ENCODE measurements at regions not wholly inside any gene's neighbourhood (a gene's known extent, or its start where the extent isn't known, plus 50 kb on each side); places are given as distances from the start of the nearest gene placed in this dataset.

DNA sequence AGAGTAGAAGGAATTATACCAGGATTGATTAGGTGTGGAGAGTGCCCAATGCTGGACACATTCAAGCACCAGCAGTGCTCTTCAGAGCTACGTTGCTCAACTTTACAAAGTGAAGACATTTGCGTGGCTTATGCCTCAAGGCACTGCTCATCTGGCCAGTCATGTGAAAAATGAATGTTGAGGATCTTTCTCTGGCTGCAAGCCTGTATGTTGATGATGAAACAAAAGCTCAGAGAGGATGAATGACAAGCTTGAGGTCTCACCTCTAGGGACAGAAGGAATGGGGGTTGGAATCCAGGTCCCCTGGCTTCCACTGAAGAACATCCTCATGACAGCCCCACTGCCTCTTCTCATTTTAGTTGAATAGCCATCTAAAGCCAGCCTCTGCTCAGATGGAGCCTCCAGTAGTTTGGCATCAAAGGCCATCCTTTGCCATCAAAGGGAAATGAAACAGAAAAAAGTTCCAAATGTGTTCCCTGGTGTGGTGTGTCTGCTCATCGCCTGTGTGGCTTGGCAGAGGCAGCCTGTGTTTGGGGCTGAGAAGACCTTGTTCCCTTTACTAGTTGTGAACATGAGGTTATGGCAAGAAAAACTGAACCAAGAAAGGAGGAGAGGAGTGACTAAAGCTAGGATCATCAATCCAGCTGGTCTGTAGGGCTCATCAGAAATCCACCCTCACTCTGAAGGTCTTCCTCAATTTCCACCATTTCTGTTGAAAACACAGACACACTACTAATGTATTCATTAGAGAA lies 114.0 kb upstream of the KL start:
- H3K79me2 ChIP-seq (ENCODE audit: insufficient read depth, low read length) = no peaks in the 10 kb centered on the region
- no CpG with 5 or more reads among the region's 3 CpGs for WGBS (ENCODE audit: extremely low coverage, insufficient read length, low lambda C conversion rate)
- no peaks in the 10 kb centered on the region; a peak in 1 of 7 replicates for H3K36me3 Mint-ChIP-seq (ENCODE audit: insufficient read depth in 1 of 3, low read depth in 3 of 3)
- no peak overlapping the region for H3K56ac ChIP-seq (ENCODE audit: insufficient read length, low read depth, low read length)
- H3K9me3 ChIP-seq (ENCODE audit: control insufficient read depth, low read depth, low read length) = no peaks in the 10 kb centered on the region
- H3K9me3 Mint-ChIP-seq = no peaks in the 10 kb centered on the region; a peak in 2 of 5 replicates
- no peak overlapping the region for H2AK5ac ChIP-seq (ENCODE audit: insufficient read length, low read length)
- H3K4me1 Mint-ChIP-seq = peaks cover 19 to 24% of the 10 kb centered on the region in 2 experiments
- no peak overlapping the region for H4K5ac ChIP-seq (ENCODE audit: insufficient read length, low read depth, low read length)
- H2AFZ ChIP-seq (ENCODE audit: low read length) = no peak overlapping the region
- H2BK120ac ChIP-seq (ENCODE audit: low read depth, low read length, poor library complexity, severe bottlenecking) = no peak overlapping the region
- H3K79me1 ChIP-seq (ENCODE audit: insufficient read depth, low read depth, low read length, poor library complexity, severe bottlenecking) = no peaks in the 10 kb centered on the region
- H3K4me2 ChIP-seq (ENCODE audit: insufficient read depth, insufficient read length, low read length) = no peak overlapping the region
- DNase-seq = no peak
- H2BK12ac ChIP-seq (ENCODE audit: insufficient read length, low read depth, low read length) = no peak overlapping the region
- H3K27ac ChIP-seq (ENCODE audit: insufficient read length, low read depth, low read length) = no peak overlapping the region
- no peak overlapping the region for H2BK15ac ChIP-seq (ENCODE audit: low read depth, low read length)
- H3K9ac ChIP-seq (ENCODE audit: extremely low read depth, insufficient read length, low read length) = no peak overlapping the region
- no peak overlapping the region for H3K23ac ChIP-seq (ENCODE audit: insufficient read length, low read depth, low read length)
- no peak overlapping the region; a peak in 1 of 5 replicates for H3K4me3 Mint-ChIP-seq
- no peak overlapping the region for H2BK5ac ChIP-seq (ENCODE audit: insufficient read length, low read length)
- H3K4ac ChIP-seq (ENCODE audit: low read depth, low read length) = no peak overlapping the region
- H3K18ac ChIP-seq (ENCODE audit: insufficient read length, low read depth, low read length) = no peak overlapping the region
- no peak overlapping the region for H3T11ph ChIP-seq (ENCODE audit: low read length)
- H3K27me3 ChIP-seq (ENCODE audit: insufficient read depth, low read length) = no peaks in the 10 kb centered on the region
- H3K27me3 Mint-ChIP-seq (ENCODE audit: low read depth) = no peaks in the 10 kb centered on the region; the same call in 1 of the 2 replicates
- TF ChIP-seq, protein P1, sequence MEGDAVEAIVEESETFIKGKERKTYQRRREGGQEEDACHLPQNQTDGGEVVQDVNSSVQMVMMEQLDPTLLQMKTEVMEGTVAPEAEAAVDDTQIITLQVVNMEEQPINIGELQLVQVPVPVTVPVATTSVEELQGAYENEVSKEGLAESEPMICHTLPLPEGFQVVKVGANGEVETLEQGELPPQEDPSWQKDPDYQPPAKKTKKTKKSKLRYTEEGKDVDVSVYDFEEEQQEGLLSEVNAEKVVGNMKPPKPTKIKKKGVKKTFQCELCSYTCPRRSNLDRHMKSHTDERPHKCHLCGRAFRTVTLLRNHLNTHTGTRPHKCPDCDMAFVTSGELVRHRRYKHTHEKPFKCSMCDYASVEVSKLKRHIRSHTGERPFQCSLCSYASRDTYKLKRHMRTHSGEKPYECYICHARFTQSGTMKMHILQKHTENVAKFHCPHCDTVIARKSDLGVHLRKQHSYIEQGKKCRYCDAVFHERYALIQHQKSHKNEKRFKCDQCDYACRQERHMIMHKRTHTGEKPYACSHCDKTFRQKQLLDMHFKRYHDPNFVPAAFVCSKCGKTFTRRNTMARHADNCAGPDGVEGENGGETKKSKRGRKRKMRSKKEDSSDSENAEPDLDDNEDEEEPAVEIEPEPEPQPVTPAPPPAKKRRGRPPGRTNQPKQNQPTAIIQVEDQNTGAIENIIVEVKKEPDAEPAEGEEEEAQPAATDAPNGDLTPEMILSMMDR (conservative IDR thresholded peaks at IDR 0.05) = no peak
- H4K20me1 ChIP-seq (ENCODE audit: control insufficient read depth, insufficient read depth, insufficient read length) = no peaks in the 10 kb centered on the region
- no peak overlapping the region for H4K91ac ChIP-seq (ENCODE audit: insufficient read length, low read depth, low read length)
- no peaks in the 10 kb centered on the region for H3K23me2 ChIP-seq (ENCODE audit: insufficient read length, low read depth, low read length, poor library complexity, severe bottlenecking)
- H2BK20ac ChIP-seq (ENCODE audit: low read depth, low read length, poor library complexity, severe bottlenecking) = no peak overlapping the region
- no peak overlapping the region for H4K8ac ChIP-seq (replicated peaks; ENCODE audit: insufficient read length, low read depth, low read length)
- peaks cover 5% of the 10 kb centered on the region; the same call in 1 of the 2 replicates for H3K4me1 ChIP-seq (ENCODE audit: insufficient read depth, low read length)
- no peak overlapping the region for H3K14ac ChIP-seq (ENCODE audit: insufficient read depth, low read length)
- no peak overlapping the region; a peak in 1 of 7 replicates for H3K27ac Mint-ChIP-seq

Data from H9 (cell line).